ENCODE measurements at regions not wholly inside any gene's neighbourhood (a gene's known extent, or its start where the extent isn't known, plus 50 kb on each side); places are given as distances from the start of the nearest gene placed in this dataset.
"Not testable (repeated sequence)": the region's sequence is repeated elsewhere in the genome, so short reads cannot be mapped to it uniquely, and the experiment has no call there.

DNA sequence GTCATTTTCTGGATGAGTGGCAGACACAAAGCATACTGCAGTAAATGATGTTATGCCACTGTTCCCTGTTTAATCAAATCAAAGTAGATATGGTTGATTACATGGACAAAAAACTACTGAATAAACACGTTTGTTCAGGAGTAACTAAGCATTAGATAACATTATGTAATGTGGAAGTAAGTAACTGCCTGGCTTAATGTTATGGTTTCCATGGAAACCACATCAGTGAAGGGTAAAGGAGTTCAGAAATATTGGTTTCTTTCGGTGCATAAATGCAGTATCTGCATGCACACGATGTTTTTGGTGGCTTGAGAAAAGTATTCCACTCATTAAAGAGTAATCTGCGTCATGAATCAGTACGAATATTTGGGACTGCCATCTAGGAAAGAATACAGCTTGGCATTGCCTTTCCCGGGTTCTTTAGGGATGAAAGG, 131.3 kb upstream of the PRKCQ start:
- TF ChIP-seq, protein P1, sequence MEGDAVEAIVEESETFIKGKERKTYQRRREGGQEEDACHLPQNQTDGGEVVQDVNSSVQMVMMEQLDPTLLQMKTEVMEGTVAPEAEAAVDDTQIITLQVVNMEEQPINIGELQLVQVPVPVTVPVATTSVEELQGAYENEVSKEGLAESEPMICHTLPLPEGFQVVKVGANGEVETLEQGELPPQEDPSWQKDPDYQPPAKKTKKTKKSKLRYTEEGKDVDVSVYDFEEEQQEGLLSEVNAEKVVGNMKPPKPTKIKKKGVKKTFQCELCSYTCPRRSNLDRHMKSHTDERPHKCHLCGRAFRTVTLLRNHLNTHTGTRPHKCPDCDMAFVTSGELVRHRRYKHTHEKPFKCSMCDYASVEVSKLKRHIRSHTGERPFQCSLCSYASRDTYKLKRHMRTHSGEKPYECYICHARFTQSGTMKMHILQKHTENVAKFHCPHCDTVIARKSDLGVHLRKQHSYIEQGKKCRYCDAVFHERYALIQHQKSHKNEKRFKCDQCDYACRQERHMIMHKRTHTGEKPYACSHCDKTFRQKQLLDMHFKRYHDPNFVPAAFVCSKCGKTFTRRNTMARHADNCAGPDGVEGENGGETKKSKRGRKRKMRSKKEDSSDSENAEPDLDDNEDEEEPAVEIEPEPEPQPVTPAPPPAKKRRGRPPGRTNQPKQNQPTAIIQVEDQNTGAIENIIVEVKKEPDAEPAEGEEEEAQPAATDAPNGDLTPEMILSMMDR (IDR thresholded peaks at IDR 0.05; ENCODE audit: control insufficient read depth, insufficient read depth, low read depth, low read length, missing control alignments) = no peak
- no peak for DNase-seq (ENCODE audit: low read depth)

DNA sequence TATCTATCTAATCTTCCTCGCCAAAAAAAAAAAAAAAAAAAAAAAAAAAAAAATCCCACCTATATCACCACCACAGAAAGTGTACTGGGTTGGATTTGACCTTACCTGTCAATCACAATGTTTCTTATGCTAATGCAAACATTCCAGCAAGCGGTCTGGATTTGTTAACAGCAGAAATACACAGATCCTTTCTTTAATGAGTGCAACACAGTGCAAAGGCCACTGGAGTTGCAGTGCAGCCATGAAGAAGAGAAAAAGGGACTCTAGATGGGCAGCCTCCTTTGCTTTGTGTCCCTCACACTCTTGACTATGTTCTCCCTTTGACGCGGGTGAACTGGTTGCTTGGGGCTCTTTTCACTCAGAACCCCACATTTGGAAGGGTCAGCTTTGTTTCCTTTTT, 127.3 kb upstream of the PRKCQ start:
- no peak for DNase-seq (ENCODE audit: low read depth)
- no peak overlapping the region for H3K4me3 ChIP-seq (ENCODE audit: control insufficient read depth, low read depth, low read length)
- TF ChIP-seq, protein P1 (IDR thresholded peaks at IDR 0.05; ENCODE audit: control insufficient read depth, insufficient read depth, low read depth, low read length, missing control alignments) = no peak

More for the DNA sequence above, 131.3 kb upstream of the PRKCQ start:
- no peak overlapping the region for H3K4me3 ChIP-seq (ENCODE audit: control insufficient read depth, low read depth, low read length)

GRCh38 chr10:6706725-6707124, 126.6 kb upstream of the PRKCQ start:
- no peak overlapping the region for H3K4me3 ChIP-seq (ENCODE audit: control insufficient read depth, low read depth, low read length)
- no peak for DNase-seq (ENCODE audit: low read depth)
- TF ChIP-seq, protein P1 (IDR thresholded peaks at IDR 0.05; ENCODE audit: control insufficient read depth, insufficient read depth, low read depth, low read length, missing control alignments) = no peak

DNA sequence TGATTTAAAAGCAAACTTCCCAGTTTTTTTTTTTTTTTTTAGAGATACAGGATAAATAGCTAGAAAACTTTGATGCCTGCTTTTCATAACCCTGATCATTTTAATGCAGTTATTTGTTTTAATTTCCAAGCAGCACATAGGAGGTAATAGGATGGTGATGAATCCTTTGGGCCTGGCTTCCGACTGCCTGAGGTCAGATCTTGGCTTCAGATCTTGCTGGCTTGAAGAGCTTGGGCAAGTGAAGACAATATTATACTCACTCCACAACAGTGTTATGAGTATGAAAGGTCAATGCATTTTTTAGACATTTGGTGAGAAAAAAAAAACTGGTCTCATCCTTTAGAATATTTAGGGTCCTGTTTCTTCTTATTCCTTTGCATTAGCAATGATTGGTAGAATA, 124.8 kb upstream of the PRKCQ start:
- no peak overlapping the region for H3K4me3 ChIP-seq (ENCODE audit: control insufficient read depth, low read depth, low read length)
- TF ChIP-seq, protein P1 (IDR thresholded peaks at IDR 0.05; ENCODE audit: control insufficient read depth, insufficient read depth, low read depth, low read length, missing control alignments) = no peak
- DNase-seq (ENCODE audit: low read depth) = no peak

- not testable (repeated sequence) for H3K4me3 ChIP-seq (ENCODE audit: control insufficient read depth, low read depth, low read length); DNase-seq (ENCODE audit: low read depth)
These were observed 122.8 kb upstream of the PRKCQ start for GRCh38 chr10:6702833-6703232.

GRCh38 chr10:6702030-6702429, 122.0 kb upstream of the PRKCQ start:
- DNase-seq (ENCODE audit: low read depth) = no peak
- H3K4me3 ChIP-seq (ENCODE audit: control insufficient read depth, low read depth, low read length) = no peak overlapping the region
- TF ChIP-seq, protein P1 (IDR thresholded peaks at IDR 0.05; ENCODE audit: control insufficient read depth, insufficient read depth, low read depth, low read length, missing control alignments) = no peak

GRCh38 chr10:6701289-6701688, 121.2 kb upstream of the PRKCQ start:
- DNase-seq (ENCODE audit: low read depth) = no peak
- TF ChIP-seq, protein P1 (IDR thresholded peaks at IDR 0.05; ENCODE audit: control insufficient read depth, insufficient read depth, low read depth, low read length, missing control alignments) = no peak
- H3K4me3 ChIP-seq (ENCODE audit: control insufficient read depth, low read depth, low read length) = no peak overlapping the region

Data from AG09309 (cell line).